KOPT-K1 (cell line): ENCODE measurements at regions not wholly inside any gene's neighbourhood (a gene's known extent, or its start where the extent isn't known, plus 50 kb on each side); places are given as distances from the start of the nearest gene placed in this dataset.

Source experiments
- H3K27ac ChIP-seq: fragments of 200-600 bp; sonication (generic); 2 replicates; pipeline ENCODE4 v1.5.1; 2016; ENCODE audit warnings: antibody characterized with exemption, mild to moderate bottlenecking, low read depth, low read length; ENCODE audit not compliant: poor library complexity, severe bottlenecking
- H3K36me3 ChIP-seq: fragments of 200-600 bp; sonication (generic); 2 replicates; pipeline ENCODE4 v1.5.1; 2017; ENCODE audit warnings: antibody characterized with exemption, mild to moderate bottlenecking, low read length, moderate library complexity; ENCODE audit not compliant: insufficient read depth
- H3K9me3 ChIP-seq: fragments of 200-600 bp; sonication (generic); 2 replicates; pipeline ENCODE4 v1.5.1; 2017; ENCODE audit warnings: antibody characterized with exemption, low read length, mild to moderate bottlenecking; ENCODE audit not compliant: insufficient read depth, poor library complexity, severe bottlenecking

GRCh38 chr2:8583400-8584173 lies 98.3 kb upstream of the ID2 start:
- no peaks in the 10 kb centered on the region for H3K36me3 ChIP-seq
- H3K9me3 ChIP-seq = no peaks in the 10 kb centered on the region
- no peak overlapping the region for H3K27ac ChIP-seq

- no peak overlapping the region for H3K27ac ChIP-seq
Observed at GRCh38 chr2:8584174-8585066, 97.4 kb upstream of the ID2 start.

GRCh38 chr2:8586457-8587051 lies 95.3 kb upstream of the ID2 start:
- Histone ChIP-seq H3K36me3 (no peaks in the 10 kb centered on the region), H3K9me3 (no peaks in the 10 kb centered on the region), H3K27ac (no peak overlapping the region)

More at GRCh38 chr2:8584174-8585066, 97.4 kb upstream of the ID2 start:
- no peaks in the 10 kb centered on the region for H3K9me3 ChIP-seq
- H3K36me3 ChIP-seq = no peaks in the 10 kb centered on the region

GRCh38 chr2:8587251-8587791 lies 94.5 kb upstream of the ID2 start:
- Histone ChIP-seq H3K27ac (no peak overlapping the region), H3K9me3 (no peaks in the 10 kb centered on the region)

GRCh38 chr2:8587920-8588830 lies 93.7 kb upstream of the ID2 start:
- H3K36me3 ChIP-seq = no peaks in the 10 kb centered on the region
- no peaks in the 10 kb centered on the region for H3K9me3 ChIP-seq
- no peak overlapping the region for H3K27ac ChIP-seq

More at GRCh38 chr2:8587251-8587791, 94.5 kb upstream of the ID2 start:
- H3K36me3 ChIP-seq = no peaks in the 10 kb centered on the region

GRCh38 chr2:8588831-8589191 lies 93.0 kb upstream of the ID2 start:
- no peaks in the 10 kb centered on the region for H3K9me3 ChIP-seq
- no peak overlapping the region for H3K27ac ChIP-seq
- H3K36me3 ChIP-seq = no peaks in the 10 kb centered on the region

- H3K36me3 ChIP-seq = no peaks in the 10 kb centered on the region
- no peaks in the 10 kb centered on the region for H3K9me3 ChIP-seq
- no peak overlapping the region for H3K27ac ChIP-seq
Observed at GRCh38 chr2:8589721-8590120, 92.1 kb upstream of the ID2 start.

GRCh38 chr2:8590938-8591337 lies 90.9 kb upstream of the ID2 start:
- H3K27ac ChIP-seq = no peak overlapping the region
- no peaks in the 10 kb centered on the region for H3K36me3 ChIP-seq
- no peaks in the 10 kb centered on the region for H3K9me3 ChIP-seq

- no peaks in the 10 kb centered on the region for H3K9me3 ChIP-seq
- H3K27ac ChIP-seq = no peak overlapping the region
- no peaks in the 10 kb centered on the region for H3K36me3 ChIP-seq
Observed at GRCh38 chr2:8592736-8593135, 89.1 kb upstream of the ID2 start.

- no peaks in the 10 kb centered on the region for H3K36me3 ChIP-seq
Observed at GRCh38 chr2:8593243-8593642, 88.6 kb upstream of the ID2 start.

GRCh38 chr2:8594731-8595427 lies 87.0 kb upstream of the ID2 start:
- no peaks in the 10 kb centered on the region for H3K36me3 ChIP-seq
- no peak overlapping the region for H3K27ac ChIP-seq
- no peaks in the 10 kb centered on the region for H3K9me3 ChIP-seq

More at GRCh38 chr2:8593243-8593642, 88.6 kb upstream of the ID2 start:
- Histone ChIP-seq H3K9me3 (no peaks in the 10 kb centered on the region), H3K27ac (no peak overlapping the region)

GRCh38 chr2:8595428-8595805 lies 86.4 kb upstream of the ID2 start:
- H3K36me3 ChIP-seq = no peaks in the 10 kb centered on the region
- H3K9me3 ChIP-seq = no peaks in the 10 kb centered on the region
- H3K27ac ChIP-seq = no peak overlapping the region

GRCh38 chr2:8595811-8596600 lies 85.8 kb upstream of the ID2 start:
- Histone ChIP-seq H3K36me3 (no peaks in the 10 kb centered on the region), H3K9me3 (no peaks in the 10 kb centered on the region), H3K27ac (no peak overlapping the region)
